CD4-positive, alpha-beta T cell treated with Interleukin-17A for 4 hours (primary cell): ENCODE measurements at regions not wholly inside any gene's neighbourhood (a gene's known extent, or its start where the extent isn't known, plus 50 kb on each side); places are given as distances from the start of the nearest gene placed in this dataset.

Experiments
- DNase-seq: peaks from one replicate; pipeline ENCODE4 v3.0.0-alpha.2; 2020; ENCODE audit warnings: mixed read lengths

DNA sequence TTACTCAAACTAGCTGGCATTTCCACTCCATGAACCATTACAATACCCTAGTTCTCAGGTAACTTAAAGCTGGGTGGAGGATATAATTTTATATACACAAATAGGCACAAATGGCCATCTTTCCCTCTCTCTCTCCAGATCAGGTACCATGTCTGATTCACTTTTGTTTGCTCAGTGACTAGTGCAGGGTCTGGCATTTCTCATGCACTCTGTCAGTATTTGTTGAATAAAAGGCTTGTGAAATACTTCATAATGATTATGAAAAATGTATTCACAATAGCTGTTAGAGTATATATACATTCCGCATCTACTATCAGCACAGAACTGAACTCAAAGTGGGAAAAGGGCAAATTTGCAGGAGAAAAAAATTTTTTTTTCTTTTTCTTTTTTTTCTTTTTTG, 510.2 kb upstream of the USP24 start:
- no peak for DNase-seq

DNA sequence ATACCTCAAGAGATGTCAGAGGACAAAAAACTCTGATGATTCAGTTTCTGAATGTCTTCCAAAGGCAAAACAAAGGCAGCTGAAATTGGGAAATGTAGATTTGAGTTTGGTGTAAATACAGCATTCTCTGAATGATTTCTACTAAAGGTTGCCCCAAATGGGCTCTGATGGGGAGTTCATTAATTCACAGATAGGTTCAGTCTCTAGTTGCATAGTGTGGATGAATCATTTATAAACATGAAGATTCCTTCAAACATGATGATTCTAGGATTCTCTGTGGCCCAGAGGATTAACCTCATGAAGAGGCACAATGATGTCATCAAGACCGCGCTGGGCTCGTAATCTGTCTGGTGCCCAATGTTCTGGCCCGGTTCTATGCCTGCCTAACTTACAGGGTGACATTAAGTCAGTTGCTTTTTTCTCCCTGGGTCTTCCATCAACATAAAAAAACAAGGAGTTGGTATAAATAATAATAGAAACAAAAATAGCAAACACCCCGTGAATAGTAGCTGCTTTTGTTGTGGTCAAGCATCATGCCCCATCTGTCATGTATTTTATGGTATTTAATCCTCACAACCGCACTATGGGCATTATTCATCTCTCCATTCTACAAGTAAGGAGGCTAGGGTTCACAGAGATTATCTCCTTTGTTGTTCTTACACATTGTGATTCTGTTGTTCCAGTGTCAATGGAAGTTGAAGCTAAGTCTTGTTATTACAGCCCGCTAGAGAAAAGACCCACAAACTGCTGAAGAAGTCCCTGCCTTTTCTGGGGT, 509.6 kb upstream of the USP24 start:
- no peak for DNase-seq

DNA sequence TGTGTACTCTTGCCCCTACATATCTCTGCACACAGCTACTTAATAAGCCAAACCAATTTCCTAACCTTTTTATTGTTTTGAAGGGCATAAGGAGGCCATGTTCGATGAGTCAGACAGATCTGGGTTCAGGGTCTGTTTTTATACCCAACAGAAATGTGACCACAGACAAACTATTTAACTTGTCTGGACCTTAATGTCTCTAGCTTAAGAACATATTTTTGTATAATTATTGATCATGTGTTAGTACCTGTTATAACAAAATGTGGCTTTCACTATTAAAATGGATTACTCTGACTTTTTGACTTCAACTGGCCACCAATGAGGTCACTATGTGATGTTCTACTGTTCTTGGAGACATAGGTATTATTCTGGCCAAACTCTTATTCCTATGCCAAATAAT, 507.8 kb upstream of the USP24 start:
- no peak for DNase-seq

DNA sequence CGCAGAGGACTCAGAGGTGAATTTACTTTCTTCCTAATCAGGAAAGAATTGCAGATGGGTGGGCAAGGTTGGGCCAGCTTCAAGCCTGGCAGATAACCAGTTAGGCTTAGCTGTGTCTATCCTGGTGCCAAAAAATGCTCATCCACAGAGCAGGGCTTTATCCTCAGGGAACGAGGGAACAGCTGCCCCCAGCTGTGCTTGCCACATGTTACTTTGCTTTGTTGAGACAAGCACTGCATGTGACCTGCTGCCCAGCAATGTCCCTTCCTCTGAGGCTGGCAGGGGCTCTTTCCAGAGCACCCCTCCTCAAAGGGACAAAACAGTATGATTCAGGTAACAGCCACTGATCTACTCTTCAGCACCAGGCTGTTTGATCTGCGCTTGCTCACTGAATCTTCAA, 505.1 kb upstream of the USP24 start:
- no peak for DNase-seq

DNA sequence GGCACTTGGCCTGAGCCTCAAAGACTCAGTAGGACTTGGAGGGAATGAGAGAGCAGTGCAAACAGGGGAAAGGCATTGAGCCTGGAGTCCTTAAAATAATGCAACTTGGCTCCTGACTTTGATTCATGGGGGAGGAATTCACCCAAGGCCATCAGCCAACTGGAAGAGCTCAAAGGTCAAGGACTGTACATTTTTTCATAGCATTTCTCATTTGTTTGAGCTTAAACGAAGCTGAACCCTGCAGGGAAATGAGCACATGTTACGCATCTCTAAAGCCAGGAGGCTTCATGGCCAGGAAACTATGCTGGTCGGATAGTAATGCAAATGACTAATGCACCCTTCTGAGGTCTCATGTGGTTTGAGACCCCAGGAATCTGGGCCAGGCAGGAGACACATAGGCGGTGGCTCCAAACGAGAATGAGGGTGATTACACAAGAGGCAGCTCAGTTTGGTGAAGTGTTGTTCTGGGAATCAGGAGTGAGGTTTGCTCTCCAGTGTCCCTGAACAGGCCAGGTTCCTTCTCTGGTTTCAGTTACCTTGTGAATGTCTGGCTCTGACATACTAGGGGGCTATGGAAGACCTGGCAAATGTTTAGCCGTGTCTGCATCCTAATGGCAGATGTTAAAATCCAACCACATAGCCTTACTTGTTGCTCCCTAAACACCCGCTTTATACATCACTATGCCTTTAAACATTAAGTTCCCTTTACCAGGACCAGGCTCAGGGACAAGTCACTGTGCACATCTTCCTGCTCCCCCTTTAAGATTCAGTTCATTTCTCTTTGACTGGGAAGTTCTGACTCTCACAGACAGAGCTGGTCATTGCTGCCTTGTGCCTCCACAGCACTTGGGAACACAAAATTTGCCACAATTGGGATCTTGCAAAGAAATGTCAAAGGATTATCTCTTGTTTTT, 503.9 kb upstream of the USP24 start:
- DNase-seq = no peak

DNA sequence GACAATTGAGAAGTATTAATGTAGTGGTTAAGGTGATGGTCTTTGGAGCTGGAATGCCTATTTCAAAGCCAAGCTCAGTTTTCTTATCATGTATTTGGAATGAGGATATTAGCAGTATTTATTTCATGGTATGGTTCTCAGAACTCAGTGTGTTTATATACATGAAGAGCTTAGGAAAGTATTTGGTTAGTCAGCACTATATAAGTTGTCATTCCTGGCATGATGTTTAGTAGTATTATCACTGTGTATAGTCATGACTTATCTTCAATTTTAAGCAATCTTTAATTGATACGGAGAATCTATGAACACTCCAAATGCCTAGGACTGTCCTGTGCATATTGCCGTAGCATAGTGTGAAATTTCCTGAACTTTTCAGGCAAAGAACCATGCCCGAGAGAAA, 501.9 kb upstream of the USP24 start:
- no peak for DNase-seq

DNA sequence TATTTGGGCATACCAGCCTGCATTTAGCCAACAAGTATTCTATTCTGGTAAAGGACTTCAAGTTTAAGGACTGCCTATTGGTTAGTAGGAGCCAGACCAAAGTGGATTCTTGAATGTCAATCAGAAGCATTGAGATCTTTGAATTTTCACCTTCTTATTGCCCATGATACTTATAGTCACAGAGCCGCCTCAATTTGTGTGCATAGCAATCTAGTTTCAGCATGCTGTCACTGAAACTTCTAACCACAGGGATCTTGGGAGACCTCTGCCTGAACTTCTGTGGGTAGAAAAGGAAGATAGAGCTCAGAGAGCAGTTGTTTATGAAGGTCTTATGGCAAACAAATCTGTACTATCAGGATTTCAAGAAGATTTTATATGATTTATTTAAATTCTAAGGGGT, 501.4 kb upstream of the USP24 start:
- no peak for DNase-seq

DNA sequence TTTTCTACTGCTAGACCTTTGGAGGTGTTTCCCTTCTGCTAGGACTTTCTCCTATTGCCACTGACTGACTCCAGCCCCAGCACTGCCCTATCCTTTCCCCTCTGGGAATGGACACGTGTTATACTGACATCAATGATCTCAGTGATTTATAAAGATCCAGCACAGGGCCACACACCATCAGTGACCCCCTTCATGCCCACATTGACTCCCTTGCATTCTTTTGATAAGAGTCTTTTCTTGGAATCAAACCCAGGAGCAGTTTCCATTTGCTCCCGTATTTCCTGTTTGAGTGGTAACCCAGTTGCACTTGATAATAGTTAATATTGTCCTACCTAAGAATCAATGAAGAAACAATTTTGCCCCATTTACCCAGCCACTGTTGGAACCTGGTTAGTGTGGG, 501.0 kb upstream of the USP24 start:
- no peak for DNase-seq

DNA sequence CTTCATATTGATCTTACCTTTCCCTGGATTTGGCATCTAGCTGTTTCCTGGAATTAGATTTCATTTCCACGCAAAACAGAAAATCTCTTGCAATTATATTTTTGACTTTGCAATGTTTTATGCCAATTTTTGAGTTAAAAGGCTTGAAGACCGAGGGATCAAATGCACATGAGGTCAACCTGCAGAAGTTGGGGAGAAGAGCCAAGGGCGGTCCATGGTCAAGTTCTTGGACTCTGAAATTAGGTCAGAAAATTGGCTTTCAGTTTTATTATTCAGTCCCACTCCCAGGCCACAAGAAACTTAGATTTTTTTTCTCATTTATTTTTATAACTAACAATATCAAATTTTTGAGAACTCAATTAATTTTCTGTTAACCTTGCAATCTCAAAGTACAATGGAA, 499.1 kb upstream of the USP24 start:
- no peak for DNase-seq

DNA sequence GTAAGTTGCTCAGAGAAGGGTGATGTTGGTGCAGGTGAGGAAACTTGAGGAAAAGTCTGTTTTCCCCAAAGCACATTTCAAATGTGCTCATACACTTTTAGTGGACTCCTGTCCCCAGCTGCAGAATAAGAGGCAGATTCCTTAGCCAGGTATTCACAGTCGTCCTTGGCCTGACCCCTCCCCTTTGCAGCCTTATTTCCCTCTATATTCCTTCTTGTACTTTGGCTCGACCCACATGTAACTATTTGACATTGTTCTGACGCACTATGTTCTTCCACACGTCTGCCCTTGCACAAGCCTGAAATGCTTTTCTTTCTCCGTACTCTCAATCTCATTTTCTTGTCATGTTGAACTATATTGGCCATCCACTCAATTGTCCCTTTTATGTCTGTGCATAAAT, 498.4 kb upstream of the USP24 start:
- DNase-seq = no peak

DNA sequence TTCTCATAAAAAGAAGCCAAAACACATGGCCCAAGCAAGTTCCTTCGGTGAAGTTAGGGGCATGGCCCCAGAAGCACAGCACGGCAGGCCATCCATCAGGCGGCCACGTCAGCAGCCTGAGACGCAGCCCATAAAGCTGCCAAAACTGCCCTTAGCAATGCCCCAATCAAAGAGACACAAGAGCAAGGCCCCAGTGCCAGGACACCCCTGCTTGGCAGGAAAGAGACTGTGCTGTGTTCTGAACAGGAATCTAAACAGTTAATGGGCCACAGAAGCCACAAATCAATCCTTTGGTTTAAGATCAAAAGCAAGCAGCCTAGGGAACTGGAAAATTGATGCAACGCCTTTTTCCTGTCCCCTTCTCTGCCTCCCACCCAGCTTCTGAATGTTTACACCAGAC, 497.0 kb upstream of the USP24 start:
- no peak for DNase-seq

DNA sequence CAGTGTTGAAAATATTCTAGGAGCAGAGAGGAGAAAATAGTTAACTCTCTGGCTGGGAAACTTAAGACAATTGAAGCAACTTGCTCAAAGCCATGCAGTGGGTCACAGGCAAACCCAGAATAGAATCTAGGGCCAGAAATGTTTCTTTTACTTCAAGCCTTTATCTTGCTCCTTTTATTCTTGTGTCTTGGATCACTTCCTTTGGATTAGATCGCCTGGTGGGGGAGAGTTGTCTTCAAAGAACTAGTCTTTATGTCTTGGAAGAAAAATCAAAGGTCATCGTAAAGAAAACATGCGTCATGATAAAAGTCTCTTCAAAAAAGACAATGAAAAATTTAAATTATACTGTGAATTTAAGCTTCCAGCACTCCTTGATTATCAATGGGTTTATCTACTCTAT, 493.6 kb upstream of the USP24 start:
- no peak for DNase-seq

DNA sequence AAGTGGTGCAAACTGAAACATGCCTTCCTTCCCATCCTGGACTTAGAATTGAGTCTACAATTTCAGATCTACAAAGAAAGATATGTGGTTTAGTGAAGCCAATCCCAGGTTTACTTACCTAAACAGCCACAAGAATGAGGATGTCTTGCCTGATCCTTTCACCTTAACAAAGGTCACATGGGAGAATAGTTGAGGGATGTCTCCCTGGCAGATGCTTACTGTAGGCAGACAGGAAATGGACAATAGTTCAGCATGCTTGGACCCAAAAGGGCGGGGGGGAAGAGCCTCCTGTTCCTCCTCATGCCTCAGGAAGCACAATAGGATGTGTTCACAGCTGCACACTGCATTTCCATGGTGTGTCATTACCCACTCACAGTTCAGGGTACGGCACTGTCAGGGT, 492.7 kb upstream of the USP24 start:
- no peak for DNase-seq

DNA sequence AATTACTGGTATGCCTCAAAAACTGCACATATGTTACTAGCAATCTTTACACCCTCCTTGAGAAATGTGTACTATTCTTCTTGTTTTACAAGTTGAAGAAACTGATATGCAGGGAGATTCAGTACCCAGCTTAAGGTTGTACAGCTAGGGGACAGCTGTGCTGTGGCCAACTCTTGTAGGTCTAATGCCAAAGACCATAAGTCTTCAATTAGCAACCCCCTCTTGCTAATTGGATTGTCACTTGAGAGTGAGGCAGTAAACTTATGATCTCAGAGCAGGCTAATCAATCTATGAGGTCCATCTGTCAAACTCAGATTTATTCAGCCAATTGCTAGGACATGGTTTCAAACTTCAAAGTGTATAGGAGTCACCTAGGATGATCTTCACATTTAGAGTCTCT, 492.0 kb upstream of the USP24 start:
- no peak for DNase-seq

DNA sequence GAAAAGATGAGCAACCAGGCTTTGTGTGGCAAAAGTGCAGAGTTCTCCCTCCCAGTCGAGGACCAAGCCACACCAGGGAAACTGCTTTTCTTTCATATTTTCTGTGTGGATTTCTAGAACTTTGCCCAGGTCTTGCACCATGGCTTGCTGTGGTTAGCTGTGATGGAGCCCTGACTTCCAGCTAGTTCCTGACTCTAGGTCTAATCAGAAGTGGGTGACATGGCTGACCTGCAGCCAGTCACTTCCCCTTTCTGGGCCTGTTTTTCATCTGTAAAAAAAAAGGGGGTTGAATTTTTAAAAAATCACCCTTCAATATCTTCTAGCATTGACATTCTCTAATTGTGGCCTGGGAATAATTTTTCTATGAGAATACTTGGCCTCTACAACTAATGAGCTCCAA, 491.2 kb upstream of the USP24 start:
- DNase-seq = no peak

DNA sequence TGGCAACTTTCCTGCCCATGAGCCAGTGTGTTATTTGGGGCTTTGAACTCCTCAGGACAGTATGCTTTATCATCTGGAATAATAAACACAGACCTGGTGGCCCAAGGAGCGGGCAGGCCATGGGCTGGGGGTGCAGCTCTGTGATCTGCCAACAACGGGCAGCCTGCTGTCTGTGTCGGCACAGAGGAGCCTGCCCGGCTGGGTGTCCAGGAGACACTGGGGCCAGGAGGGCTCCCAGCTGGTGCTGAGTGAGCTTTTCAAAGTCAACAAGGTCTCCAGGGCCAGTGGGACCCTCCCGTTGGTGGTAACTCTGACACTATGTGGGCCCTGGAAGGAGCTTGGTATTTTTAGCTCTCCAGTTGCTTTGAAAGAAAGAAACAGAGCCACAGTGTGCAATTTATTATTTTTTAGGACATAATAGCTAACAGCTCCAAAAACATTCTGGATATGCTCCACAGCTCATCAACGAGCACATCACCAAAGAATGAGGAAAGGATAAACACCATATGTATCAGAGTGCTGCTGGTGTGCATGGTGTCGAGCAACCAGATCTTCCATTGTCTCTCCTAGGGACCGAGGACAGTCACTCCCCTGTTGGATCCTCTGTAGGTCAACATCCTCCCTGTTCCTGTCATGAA, 488.7 kb upstream of the USP24 start:
- no peak for DNase-seq

DNA sequence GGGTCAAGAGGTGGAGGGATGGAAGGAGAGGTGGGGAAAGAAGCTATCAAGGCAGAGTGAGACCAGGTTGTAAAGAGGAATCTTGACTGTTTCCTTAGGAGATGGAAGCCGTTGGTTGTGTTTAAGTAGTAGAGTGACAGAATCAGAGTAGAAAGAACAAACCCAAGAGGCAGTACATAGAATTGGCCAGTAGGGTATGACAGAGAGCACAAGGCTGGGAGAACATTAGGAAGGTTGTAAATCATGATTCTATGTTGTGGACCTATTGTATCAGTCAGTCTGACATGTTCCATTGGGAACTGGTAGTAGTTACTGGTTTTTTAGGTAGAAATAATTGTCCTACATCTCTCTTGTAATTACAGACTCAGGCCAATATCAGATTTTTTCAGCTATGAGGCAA, 486.9 kb upstream of the USP24 start:
- DNase-seq = no peak

DNA sequence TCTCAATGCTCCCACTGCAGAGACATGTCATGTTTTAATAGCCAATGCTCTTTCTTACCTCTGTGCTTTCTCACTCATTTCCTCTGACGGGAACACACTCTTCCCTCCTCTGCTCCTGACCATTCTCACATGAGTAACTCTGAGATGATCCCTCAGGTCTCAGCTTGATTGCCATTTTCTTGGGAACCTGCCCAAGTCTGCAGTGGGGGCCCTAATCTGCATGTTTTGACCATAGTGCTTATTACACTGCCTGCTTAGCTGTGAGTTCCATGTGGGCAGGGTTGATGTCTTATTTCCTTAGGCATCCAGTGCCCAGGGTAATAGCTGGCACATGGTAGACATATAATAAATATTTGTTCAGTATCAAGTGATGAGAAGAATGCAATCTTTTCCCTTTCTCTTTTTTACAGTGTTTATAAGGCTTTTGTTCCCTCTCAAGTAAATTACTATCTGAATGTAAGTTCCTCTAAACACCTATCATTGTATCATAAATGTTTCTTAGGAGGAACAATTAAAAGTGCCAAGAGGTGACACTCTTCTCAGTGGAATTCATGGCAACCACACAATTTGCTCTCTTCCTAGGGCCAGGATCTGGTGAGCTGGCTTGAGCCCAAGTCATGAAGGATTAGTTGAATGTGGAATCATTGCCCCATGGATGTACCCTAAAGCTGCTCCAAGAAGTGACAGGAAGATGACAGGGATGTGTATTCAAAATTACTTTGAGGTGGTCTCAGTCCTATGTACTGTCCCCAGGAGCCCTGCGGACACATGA, 485.4 kb upstream of the USP24 start:
- no peak for DNase-seq

DNA sequence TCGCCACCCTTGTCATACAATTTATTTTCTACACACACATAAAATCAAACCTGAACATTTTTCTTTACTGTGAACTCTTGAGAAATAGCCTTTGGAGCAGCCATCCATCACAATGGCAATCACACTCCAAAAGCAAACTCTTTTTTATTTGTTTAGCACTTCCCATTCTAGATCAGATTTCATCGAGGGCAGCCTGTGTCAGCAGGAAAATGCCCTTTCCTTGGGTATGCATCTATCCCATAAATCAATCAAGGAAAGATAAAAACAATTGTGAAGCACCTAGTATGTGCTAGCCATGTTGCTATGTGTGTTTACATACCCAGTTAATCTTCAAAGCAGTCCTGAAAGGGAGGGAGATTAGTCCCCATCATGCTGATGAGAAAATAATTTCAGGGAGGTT, 484.1 kb upstream of the USP24 start:
- no peak for DNase-seq

DNA sequence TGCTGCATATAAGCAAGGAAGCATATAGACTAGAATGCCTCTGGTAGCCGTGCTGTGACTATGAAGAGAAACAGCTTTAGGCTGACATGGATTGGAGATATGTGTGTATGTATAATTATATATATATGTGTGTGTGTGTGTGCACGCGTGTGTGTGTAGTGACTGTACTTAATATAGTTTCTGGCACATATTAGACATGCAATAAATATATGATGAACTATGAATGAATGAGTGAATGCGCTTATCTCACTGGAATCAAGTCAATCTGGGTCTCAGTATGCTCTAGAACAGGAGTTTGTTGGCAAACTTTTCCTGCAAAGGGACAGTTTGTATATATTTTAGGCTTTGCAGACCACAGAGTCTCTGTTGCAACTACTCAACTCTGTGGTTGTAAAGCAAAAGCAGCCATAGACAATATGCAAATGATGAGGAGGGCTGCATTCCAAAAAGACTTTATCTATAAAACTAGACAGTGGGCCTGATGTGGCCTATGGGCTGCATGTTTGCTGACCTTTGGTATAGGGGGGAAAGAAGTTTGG, 482.9 kb upstream of the USP24 start:
- no peak for DNase-seq

DNA sequence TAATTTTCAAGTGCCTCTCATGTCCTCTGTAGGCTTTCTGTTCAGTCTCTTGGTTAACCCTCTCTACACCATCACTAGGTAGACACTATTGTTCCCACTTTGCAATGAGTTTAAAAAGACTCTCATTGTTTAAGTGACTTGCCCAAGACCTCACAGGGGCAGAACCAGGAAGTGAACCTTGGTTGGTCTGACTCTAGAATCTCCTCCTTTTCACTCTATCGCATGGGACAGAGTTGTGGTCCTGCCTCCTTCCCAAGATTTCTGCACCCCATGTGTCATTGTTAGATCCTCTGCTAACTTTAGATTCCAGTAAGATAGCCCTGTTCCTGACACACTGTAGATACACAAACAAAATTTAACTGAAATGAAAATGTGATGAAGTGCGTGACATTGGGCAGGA, 481.7 kb upstream of the USP24 start:
- no peak for DNase-seq

DNA sequence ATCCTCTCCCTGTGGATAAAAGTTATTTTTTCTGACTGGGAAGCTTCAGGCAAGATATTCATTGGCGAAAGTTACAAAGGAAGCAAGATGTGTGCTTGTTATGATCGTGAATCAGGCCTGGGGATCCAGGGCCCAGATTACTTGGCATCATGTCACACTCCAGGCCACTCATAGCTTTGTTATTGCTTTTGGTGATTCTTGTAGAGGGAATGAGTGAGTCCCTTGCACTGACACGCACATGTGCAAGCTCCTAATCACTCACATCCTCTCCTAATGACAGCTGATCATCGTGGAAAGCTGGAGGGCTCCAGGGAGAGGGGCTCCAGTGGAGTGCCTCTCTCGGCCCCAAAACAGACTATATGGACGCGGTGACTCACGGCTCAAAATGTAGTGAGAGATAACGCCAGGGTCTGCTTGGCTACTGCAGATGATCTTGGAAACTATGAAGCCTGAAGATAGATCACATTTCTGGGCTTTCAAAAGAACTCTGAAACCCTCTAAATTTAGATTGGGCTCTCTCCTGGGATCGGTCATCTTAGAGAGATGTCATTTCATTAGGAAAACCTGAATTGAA, 481.1 kb upstream of the USP24 start:
- no peak for DNase-seq
